ENCODE measurements at regions not wholly inside any gene's neighbourhood (a gene's known extent, or its start where the extent isn't known, plus 50 kb on each side); places are given as distances from the start of the nearest gene placed in this dataset.

DNA sequence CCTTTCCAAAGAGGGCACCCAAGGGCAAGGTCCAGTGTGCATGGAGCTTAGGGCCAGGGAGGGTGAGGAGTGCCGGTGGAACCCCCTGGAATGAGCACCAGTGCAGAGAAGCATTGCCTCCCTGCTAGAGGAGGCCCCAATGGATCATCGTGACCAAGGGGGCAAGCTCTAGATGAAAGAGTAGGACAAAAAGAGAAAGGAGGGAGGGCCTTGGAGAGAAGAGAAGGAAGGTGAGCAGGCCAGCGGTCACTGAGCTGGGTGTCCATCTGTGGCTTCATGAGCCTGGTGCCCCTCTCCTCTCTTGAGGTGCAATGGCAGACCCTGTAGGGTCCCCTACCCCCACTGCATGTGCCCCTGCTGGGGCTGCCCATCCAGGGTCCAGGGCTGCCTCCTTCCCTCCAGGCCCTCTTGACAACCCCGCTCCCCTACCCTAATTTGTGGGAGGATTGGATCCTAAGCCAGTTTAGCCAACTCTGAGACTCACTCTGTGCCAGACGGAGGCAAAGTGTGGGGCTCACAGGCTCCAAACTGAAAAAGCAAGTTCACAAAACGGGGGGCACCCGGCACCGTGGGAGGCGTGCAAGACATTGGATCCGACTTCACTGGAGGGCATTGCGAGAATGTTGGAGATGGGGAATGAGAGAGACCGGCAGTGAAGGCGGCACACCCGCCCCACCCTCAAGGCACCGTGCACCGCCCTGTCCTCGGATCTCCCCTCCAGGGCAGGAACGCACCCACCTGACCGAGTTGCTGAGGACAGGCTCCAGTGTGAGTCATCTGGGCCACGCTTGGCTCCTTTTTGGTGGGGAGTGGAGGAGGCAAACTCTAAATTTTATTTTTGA is 207.5 kb downstream of the KIF26A start:
- TF ChIP-seq, protein P1, sequence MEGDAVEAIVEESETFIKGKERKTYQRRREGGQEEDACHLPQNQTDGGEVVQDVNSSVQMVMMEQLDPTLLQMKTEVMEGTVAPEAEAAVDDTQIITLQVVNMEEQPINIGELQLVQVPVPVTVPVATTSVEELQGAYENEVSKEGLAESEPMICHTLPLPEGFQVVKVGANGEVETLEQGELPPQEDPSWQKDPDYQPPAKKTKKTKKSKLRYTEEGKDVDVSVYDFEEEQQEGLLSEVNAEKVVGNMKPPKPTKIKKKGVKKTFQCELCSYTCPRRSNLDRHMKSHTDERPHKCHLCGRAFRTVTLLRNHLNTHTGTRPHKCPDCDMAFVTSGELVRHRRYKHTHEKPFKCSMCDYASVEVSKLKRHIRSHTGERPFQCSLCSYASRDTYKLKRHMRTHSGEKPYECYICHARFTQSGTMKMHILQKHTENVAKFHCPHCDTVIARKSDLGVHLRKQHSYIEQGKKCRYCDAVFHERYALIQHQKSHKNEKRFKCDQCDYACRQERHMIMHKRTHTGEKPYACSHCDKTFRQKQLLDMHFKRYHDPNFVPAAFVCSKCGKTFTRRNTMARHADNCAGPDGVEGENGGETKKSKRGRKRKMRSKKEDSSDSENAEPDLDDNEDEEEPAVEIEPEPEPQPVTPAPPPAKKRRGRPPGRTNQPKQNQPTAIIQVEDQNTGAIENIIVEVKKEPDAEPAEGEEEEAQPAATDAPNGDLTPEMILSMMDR (IDR thresholded peaks at IDR 0.05; ENCODE audit: borderline replicate concordance, extremely low read depth, low read length, poor library complexity, severe bottlenecking), result no peak
- TF ChIP-seq EZH2 (IDR thresholded peaks at IDR 0.05; ENCODE audit: borderline replicate concordance, low read depth, low read length, severe bottlenecking), result no peak
